Esophagus squamous epithelium (tissue), 5 donors: ENCODE measurements at regions not wholly inside any gene's neighbourhood (a gene's known extent, or its start where the extent isn't known, plus 50 kb on each side); places are given as distances from the start of the nearest gene placed in this dataset.
"Not testable (repeated sequence)": the region's sequence is repeated elsewhere in the genome, so short reads cannot be mapped to it uniquely, and the experiment has no call there.

Experiments used
- DNase-seq: peaks from one replicate; lab custom pipeline; 2025; lab: John Stamatoyannopoulos, UW
- H3K27ac ChIP-seq, 4 donors: fragments of 200-600 bp; sonication (generic); one replicate each; pipeline ENCODE4 v1.5.1; 2016 to 2019; ENCODE audit warnings: mild to moderate bottlenecking in 1 of 4
- H3K27me3 ChIP-seq, 4 donors: fragments of 200-600 bp; sonication (generic); 1 replicate in 3 of 4; 2 replicates in 1 of 4; pipeline versions ENCODE4 v1.5.1 to v1.6.0; 2017 to 2021; ENCODE audit warnings: antibody characterized with exemption in 1 of 4
- H3K36me3 ChIP-seq, 3 donors: fragments of 200-600 bp; sonication (generic); one replicate each; pipeline ENCODE4 v1.5.1; 2016 to 2019
- H3K4me1 ChIP-seq, 3 donors: fragments of 200-600 bp; sonication (generic); one replicate each; pipeline ENCODE4 v1.5.1; 2017 to 2019
- H3K4me3 ChIP-seq, 4 donors: fragments of 200-600 bp; sonication (generic); 1 replicate in 3 of 4; 2 replicates in 1 of 4; pipeline ENCODE4 v1.5.1; 2016 to 2019; ENCODE audit warnings: mild to moderate bottlenecking in 2 of 4, moderate library complexity in 1 of 4
- H3K9me3 ChIP-seq, 3 donors: fragments of 200-600 bp; sonication (generic); one replicate each; pipeline ENCODE4 v1.5.1; 2016 to 2019
- POLR2A ChIP-seq, 4 donors: fragments of 450-650 bp; IDR thresholded peaks; one replicate each; pipeline ENCODE4 v1.6.1; 2017; ENCODE audit warnings: antibody characterized with exemption in 4 of 4, mild to moderate bottlenecking in 4 of 4, moderate library complexity in 3 of 4
- WGBS, 2 donors: methylation state at CpG; one replicate each; pipeline ENCODE4 v1.1.5; 2018; 5-methylcytosine and 5-hydroxymethylcytosine counted together
- intact Hi-C: fragments of 100-400 bp; cut with DNase I; formaldehyde crosslinking; loops from one replicate; pipeline ENCODE4 v1.15.0; 2022
- TF ChIP-seq, protein P1 (sequence below), 6 experiments: fragments of 450-650 bp in 4 of 6; fragments of 200-600 bp in 2 of 6; sonication (generic) in 2 of 6; IDR thresholded peaks; one replicate each; pipeline ENCODE4 v1.5.1; 2016 to 2019; ENCODE audit warnings: antibody characterized with exemption in 6 of 6, mild to moderate bottlenecking in 4 of 6, moderate library complexity in 4 of 6
- donor health status: DM: yes; HTN: yes; CAD: no.

DNA sequence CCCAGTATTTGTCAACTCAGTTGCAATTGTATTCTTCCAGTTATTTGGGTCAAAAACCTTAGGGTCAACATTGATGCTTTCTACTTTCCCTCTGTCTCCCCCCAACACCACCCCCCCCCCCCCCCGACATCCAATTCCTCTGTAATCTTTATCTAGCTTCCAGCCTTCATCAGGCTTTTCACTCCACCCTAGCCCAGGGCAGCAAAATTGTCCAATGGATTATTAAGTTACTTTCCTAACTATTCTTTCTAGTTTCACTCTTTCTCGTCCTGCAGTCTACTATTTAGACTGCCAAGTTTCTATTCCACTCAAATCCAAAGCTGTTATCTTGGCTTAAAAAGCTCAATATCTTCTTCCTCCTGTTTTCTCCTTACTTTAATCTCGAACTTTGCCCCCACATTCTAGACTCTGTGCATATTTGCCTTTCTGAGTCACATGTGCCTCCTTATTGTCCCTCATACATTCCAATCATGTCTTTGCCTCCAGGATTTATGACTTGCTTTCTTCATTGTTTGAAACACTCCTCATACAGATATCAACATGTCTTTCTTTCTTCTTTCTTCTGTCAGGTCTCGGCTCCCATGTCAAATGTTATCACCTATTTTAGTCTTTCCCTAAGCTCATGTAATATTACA is 196.6 kb upstream of the TMEM196 start:
- Histone ChIP-seq H3K27ac (no peak overlapping the region), H3K4me3 (no peak overlapping the region), H3K27me3 (no peaks in the 10 kb centered on the region), H3K36me3 (no peaks in the 10 kb centered on the region), H3K9me3 (no peaks in the 10 kb centered on the region), H3K4me1 (peaks cover 3 to 5% (median 3%) of the 10 kb centered on the region in 3 donors)
- 9 to 11% methylated on average over 4 of the region's 4 CpGs for WGBS, 2 donors
- intact Hi-C loops, result no loop called here
- no peak for DNase-seq
- no peak for TF ChIP-seq POLR2A (IDR thresholded peaks at IDR 0.05)
- TF ChIP-seq, protein P1, sequence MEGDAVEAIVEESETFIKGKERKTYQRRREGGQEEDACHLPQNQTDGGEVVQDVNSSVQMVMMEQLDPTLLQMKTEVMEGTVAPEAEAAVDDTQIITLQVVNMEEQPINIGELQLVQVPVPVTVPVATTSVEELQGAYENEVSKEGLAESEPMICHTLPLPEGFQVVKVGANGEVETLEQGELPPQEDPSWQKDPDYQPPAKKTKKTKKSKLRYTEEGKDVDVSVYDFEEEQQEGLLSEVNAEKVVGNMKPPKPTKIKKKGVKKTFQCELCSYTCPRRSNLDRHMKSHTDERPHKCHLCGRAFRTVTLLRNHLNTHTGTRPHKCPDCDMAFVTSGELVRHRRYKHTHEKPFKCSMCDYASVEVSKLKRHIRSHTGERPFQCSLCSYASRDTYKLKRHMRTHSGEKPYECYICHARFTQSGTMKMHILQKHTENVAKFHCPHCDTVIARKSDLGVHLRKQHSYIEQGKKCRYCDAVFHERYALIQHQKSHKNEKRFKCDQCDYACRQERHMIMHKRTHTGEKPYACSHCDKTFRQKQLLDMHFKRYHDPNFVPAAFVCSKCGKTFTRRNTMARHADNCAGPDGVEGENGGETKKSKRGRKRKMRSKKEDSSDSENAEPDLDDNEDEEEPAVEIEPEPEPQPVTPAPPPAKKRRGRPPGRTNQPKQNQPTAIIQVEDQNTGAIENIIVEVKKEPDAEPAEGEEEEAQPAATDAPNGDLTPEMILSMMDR (IDR thresholded peaks at IDR 0.05), result no peak

DNA sequence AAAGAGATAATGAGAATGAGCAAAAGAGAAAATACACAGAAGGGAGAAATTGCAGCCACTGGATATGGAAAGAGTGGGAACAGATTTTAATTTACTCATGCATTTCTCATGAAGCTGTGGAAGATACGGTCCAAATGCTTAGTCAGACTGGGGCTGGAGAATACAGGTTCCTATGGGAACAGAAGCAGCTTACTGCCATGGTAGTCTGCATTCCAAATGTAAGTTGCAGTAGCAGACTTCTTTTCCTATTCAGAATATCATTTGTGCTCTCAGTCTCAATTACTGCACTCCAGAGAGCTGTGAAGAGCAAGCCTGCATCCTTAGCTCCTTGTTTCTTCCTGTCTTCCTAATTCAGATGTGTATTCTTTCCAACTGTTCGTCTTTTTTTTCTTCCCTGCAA is 190.8 kb upstream of the TMEM196 start:
- intact Hi-C loops, result no loop called here
- TF ChIP-seq POLR2A (IDR thresholded peaks at IDR 0.05), result no peak
- TF ChIP-seq, protein P1 (IDR thresholded peaks at IDR 0.05), result no peak
- Histone ChIP-seq H3K4me1 (no peaks in the 10 kb centered on the region), H3K27me3 (no peaks in the 10 kb centered on the region), H3K4me3 (no peak overlapping the region), H3K36me3 (no peaks in the 10 kb centered on the region), H3K9me3 (no peaks in the 10 kb centered on the region), H3K27ac (no peak overlapping the region)
- no peak for DNase-seq
- 37 to 51% methylated on average over 2 of the region's 2 CpGs for WGBS, 2 donors

DNA sequence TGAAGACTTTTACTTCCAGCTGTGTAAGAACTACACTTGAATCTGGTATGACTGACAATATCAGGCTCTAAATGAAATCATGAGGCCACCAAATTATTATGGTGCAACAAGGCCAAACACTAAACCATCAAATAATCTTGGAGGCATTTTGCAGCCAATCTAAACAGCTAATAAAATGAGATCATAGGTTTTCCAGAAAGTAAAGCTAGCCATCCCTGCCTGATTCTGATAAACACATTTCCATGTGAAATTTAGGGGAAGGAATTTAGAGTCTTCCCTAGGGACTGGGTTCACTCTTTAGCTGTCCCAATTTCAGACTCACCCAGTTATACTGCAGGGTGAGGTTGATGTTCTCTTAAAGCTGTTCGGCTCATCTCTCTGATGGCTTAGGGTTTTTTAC is 190.3 kb upstream of the TMEM196 start:
- H3K27ac ChIP-seq, result peak overlapping the region in 1 of 4 donors; percentile 3
- no peaks in the 10 kb centered on the region for H3K4me1 ChIP-seq
- DNase-seq, result no peak
- TF ChIP-seq POLR2A (IDR thresholded peaks at IDR 0.05), result no peak
- TF ChIP-seq, protein P1 (IDR thresholded peaks at IDR 0.05), result no peak
- H3K4me3 ChIP-seq, result no peak overlapping the region
- intact Hi-C loops, result no loop called here
- H3K9me3 ChIP-seq, result no peaks in the 10 kb centered on the region
- no peaks in the 10 kb centered on the region for H3K27me3 ChIP-seq
- WGBS, 2 donors, result 55 to 100% methylated on average over 1 of the region's 1 CpG
- H3K36me3 ChIP-seq, result no peaks in the 10 kb centered on the region

DNA sequence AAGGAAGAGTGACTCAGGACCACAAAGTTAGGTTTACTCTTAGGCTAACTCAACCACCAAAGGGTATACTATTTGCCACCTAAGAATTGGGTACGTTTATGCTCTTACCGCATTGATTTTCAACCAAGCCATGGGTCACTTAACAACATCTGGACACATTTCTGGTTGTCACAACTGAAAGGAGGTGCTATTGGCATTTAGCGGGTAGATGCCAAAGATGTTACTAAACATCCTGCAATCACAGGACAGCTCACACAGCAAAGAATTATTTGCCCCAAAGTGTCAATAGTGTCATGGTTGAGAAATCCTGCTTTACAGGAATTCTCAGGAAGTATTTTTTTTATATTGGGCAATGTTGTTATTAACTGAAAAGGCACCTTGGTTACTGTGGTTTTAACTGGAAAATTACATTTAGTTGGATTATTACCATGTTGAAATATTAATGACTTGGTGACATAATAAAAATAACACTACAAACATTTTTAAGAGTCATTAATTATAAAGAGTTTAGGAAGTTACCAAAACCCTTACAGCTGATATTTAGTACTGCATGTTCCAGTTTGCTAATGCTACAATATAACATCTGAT is 185.0 kb upstream of the TMEM196 start:
- Histone ChIP-seq H3K36me3 (no peaks in the 10 kb centered on the region), H3K4me3 (no peak overlapping the region), H3K9me3 (peaks cover 0 to 8% (median 0%) of the 10 kb centered on the region in 3 donors), H3K4me1 (no peaks in the 10 kb centered on the region), H3K27ac (peak overlapping the region in 2 of 4 donors; percentile 13 to 43), H3K27me3 (no peaks in the 10 kb centered on the region)
- intact Hi-C loops, result no loop called here
- DNase-seq, result no peak
- TF ChIP-seq, protein P1 (IDR thresholded peaks at IDR 0.05), result no peak
- no peak for TF ChIP-seq POLR2A (IDR thresholded peaks at IDR 0.05)
- 53 to 66% methylated on average over 3 of the region's 3 CpGs for WGBS, 2 donors

DNA sequence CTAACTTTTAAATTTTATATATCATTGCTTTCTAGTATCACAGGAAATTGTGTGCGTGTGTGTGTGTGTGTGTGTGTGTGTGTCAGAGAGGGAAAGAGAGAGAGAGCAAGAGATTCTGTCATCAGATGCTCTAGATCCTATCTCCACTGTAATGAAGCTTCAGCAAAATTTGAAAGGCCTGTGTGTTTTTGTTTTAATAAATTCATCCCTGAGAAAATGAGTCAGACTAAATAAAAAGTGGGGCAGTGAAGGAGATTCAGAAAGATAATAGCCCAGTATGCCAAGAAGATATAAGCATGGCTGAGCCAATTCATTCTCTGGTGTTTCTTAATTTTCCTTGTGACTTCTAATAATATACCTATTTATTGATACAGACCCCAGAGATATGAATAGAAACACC is 184.2 kb upstream of the TMEM196 start:
- no peaks in the 10 kb centered on the region for H3K36me3 ChIP-seq
- no peaks in the 10 kb centered on the region for H3K4me1 ChIP-seq
- no peak overlapping the region for H3K4me3 ChIP-seq
- H3K27me3 ChIP-seq, result no peaks in the 10 kb centered on the region
- no peak for DNase-seq
- no peak for TF ChIP-seq POLR2A (IDR thresholded peaks at IDR 0.05)
- TF ChIP-seq, protein P1 (IDR thresholded peaks at IDR 0.05), result no peak
- peak overlapping the region in 1 of 4 donors; percentile 13 for H3K27ac ChIP-seq
- H3K9me3 ChIP-seq, result peaks cover 0 to 8% (median 0%) of the 10 kb centered on the region in 3 donors
- WGBS, 2 donors, result 61 to 91% methylated on average over 1 of the region's 1 CpG
- intact Hi-C loops, result no loop called here

DNA sequence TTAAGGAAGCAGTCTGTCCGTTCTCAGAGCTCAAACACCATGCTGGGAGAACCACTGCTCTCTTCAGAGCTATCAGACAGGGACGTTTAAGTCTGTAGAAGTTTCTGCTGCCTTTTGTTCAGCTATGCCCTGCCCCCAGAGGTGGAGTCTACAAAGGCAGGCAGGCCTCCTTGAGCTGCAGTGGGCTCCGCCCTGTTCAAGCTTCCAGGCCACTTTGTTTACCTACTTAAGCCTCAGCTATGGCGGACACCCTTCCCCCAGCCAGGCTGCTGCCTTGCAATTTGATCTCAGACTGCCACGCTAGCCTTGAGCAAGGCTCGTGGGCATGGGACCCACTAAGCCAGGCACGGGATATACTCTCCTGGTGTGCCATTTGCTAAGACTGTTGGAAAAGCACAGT is 180.7 kb upstream of the TMEM196 start:
- H3K27me3 ChIP-seq, H3K27ac ChIP-seq, H3K4me1 ChIP-seq, H3K9me3 ChIP-seq, DNase-seq, H3K36me3 ChIP-seq, intact Hi-C loops, H3K4me3 ChIP-seq: not testable (repeated sequence)
- 29 to 79% methylated on average over 1 to 5 of the region's 7 CpGs for WGBS, 2 donors

DNA sequence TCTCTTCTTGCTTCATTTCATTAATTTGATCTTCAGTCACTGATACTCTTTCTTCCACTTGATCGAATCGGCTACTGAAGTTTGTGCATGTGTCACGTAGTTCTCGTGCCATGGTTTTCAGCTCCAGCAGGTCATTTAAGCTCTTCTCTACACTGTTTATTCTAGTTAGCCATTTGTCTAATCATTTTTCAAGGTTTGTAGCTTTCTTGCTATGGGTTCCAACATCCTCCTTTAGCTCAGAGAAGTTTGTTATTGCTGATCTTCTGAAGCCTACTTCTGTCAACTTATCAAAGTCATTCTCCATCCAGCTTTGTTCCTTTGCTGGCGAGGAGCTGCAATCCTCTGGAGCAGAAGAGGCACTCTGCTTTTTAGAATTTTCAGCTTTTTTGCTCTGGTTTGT is 180.0 kb upstream of the TMEM196 start:
- H3K36me3 ChIP-seq, H3K27me3 ChIP-seq, H3K4me3 ChIP-seq, H3K27ac ChIP-seq, DNase-seq, H3K9me3 ChIP-seq, intact Hi-C loops, H3K4me1 ChIP-seq: not testable (repeated sequence)
- WGBS, 2 donors, result 76 to 91% methylated on average over 5 of the region's 5 CpGs
